ENCODE measurements at regions not wholly inside any gene's neighbourhood (a gene's known extent, or its start where the extent isn't known, plus 50 kb on each side); places are given as distances from the start of the nearest gene placed in this dataset.

DNA sequence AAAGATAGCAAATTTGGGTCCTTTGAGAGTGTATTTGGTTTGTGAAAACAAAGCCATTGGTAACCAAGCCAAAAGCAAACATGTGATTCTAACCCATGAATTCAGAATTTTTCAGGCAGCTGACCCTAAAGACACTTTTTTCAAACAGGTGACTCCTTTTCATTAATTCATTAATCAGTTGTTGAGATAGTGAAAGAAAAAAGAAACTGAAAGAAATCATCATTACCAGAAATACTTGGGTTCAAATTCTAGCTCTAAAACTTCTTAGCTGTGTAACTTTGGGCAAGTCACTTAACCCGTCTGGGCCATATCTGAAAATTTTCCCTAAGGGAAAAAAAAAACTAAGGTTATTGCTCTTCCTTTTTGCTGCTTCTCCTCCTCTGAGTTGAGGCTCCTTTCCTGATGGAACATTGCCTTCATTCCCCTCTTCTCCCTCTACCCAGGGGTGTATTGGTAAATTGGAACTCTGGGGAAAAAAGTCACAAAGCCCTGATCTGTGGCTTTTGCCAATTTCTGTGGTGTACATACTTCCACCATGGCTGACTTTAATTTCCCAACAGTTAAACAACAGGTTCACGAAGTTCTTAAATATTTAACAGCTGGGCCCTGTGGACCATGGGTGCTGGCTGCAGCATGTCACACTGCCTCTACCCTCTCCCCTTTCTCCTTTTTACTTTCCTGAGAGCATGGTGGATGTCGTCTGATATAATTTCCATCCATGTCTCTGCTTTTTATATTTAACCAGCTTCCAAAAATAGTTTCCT lies 120.3 kb downstream of the ASB7 start:
- TF ChIP-seq TAF1 (conservative IDR thresholded peaks at IDR 0.05) (no peak), SP1 (IDR thresholded peaks at IDR 0.05) (no peak), RAD21 (IDR thresholded peaks at IDR 0.05) (no peak), YY1 (IDR thresholded peaks at IDR 0.05) (no peak), FOXA1 (IDR thresholded peaks at IDR 0.05) (no peak), NR2F2 (IDR thresholded peaks at IDR 0.05) (no peak), RXRA (IDR thresholded peaks at IDR 0.05) (no peak), GABPA (IDR thresholded peaks at IDR 0.05 in 1 of 2, conservative IDR thresholded peaks at IDR 0.05 in 1 of 2) (no peak)
- TF ChIP-seq, protein P1, sequence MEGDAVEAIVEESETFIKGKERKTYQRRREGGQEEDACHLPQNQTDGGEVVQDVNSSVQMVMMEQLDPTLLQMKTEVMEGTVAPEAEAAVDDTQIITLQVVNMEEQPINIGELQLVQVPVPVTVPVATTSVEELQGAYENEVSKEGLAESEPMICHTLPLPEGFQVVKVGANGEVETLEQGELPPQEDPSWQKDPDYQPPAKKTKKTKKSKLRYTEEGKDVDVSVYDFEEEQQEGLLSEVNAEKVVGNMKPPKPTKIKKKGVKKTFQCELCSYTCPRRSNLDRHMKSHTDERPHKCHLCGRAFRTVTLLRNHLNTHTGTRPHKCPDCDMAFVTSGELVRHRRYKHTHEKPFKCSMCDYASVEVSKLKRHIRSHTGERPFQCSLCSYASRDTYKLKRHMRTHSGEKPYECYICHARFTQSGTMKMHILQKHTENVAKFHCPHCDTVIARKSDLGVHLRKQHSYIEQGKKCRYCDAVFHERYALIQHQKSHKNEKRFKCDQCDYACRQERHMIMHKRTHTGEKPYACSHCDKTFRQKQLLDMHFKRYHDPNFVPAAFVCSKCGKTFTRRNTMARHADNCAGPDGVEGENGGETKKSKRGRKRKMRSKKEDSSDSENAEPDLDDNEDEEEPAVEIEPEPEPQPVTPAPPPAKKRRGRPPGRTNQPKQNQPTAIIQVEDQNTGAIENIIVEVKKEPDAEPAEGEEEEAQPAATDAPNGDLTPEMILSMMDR (IDR thresholded peaks at IDR 0.05; ENCODE audit: low read depth, low read length, missing input control): no peak
- TF ChIP-seq, protein P2, sequence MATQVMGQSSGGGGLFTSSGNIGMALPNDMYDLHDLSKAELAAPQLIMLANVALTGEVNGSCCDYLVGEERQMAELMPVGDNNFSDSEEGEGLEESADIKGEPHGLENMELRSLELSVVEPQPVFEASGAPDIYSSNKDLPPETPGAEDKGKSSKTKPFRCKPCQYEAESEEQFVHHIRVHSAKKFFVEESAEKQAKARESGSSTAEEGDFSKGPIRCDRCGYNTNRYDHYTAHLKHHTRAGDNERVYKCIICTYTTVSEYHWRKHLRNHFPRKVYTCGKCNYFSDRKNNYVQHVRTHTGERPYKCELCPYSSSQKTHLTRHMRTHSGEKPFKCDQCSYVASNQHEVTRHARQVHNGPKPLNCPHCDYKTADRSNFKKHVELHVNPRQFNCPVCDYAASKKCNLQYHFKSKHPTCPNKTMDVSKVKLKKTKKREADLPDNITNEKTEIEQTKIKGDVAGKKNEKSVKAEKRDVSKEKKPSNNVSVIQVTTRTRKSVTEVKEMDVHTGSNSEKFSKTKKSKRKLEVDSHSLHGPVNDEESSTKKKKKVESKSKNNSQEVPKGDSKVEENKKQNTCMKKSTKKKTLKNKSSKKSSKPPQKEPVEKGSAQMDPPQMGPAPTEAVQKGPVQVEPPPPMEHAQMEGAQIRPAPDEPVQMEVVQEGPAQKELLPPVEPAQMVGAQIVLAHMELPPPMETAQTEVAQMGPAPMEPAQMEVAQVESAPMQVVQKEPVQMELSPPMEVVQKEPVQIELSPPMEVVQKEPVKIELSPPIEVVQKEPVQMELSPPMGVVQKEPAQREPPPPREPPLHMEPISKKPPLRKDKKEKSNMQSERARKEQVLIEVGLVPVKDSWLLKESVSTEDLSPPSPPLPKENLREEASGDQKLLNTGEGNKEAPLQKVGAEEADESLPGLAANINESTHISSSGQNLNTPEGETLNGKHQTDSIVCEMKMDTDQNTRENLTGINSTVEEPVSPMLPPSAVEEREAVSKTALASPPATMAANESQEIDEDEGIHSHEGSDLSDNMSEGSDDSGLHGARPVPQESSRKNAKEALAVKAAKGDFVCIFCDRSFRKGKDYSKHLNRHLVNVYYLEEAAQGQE (IDR thresholded peaks at IDR 0.05): no peak
- TF ChIP-seq, protein P3, sequence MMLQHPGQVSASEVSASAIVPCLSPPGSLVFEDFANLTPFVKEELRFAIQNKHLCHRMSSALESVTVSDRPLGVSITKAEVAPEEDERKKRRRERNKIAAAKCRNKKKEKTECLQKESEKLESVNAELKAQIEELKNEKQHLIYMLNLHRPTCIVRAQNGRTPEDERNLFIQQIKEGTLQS (IDR thresholded peaks at IDR 0.05): no peak
- TF ChIP-seq, protein P4, sequence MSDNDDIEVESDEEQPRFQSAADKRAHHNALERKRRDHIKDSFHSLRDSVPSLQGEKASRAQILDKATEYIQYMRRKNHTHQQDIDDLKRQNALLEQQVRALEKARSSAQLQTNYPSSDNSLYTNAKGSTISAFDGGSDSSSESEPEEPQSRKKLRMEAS (IDR thresholded peaks at IDR 0.05): no peak
- TF ChIP-seq, protein P5, sequence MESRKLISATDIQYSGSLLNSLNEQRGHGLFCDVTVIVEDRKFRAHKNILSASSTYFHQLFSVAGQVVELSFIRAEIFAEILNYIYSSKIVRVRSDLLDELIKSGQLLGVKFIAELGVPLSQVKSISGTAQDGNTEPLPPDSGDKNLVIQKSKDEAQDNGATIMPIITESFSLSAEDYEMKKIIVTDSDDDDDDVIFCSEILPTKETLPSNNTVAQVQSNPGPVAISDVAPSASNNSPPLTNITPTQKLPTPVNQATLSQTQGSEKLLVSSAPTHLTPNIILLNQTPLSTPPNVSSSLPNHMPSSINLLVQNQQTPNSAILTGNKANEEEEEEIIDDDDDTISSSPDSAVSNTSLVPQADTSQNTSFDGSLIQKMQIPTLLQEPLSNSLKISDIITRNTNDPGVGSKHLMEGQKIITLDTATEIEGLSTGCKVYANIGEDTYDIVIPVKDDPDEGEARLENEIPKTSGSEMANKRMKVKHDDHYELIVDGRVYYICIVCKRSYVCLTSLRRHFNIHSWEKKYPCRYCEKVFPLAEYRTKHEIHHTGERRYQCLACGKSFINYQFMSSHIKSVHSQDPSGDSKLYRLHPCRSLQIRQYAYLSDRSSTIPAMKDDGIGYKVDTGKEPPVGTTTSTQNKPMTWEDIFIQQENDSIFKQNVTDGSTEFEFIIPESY (IDR thresholded peaks at IDR 0.05): no peak

All from liver (tissue), 3 donors.